ENCODE measurements at regions not wholly inside any gene's neighbourhood (a gene's known extent, or its start where the extent isn't known, plus 50 kb on each side); places are given as distances from the start of the nearest gene placed in this dataset.

GRCh38 chr2:220153118-220153517 is 525.7 kb downstream of the SLC4A3 start:
- H3K4me1 Mint-ChIP-seq, result no peaks in the 10 kb centered on the region

GRCh38 chr2:220154304-220154703 is 526.9 kb downstream of the SLC4A3 start:
- DNase-seq (no peak), ATAC-seq (no peak)
- ChIA-PET POLR2A (no interaction called here), CTCF (no interaction called here)
- Mint-ChIP-seq H3K4me3 (no peak overlapping the region), H3K27ac (no peak overlapping the region), H3K4me1 (no peaks in the 10 kb centered on the region), H3K27me3 (no peaks in the 10 kb centered on the region), H3K36me3 (ENCODE audit: low read depth) (no peaks in the 10 kb centered on the region), H3K9me3 (ENCODE audit: low read depth) (no peaks in the 10 kb centered on the region)
- intact Hi-C loops (cut with DNase I, micrococcal nuclease), result no loop called here

More at GRCh38 chr2:220153118-220153517, 525.7 kb downstream of the SLC4A3 start:
- DNase-seq (no peak), ATAC-seq (no peak)
- Mint-ChIP-seq H3K4me3 (no peak overlapping the region), H3K27ac (no peak overlapping the region), H3K9me3 (ENCODE audit: low read depth) (no peaks in the 10 kb centered on the region), H3K36me3 (ENCODE audit: low read depth) (no peaks in the 10 kb centered on the region), H3K27me3 (no peaks in the 10 kb centered on the region)
- ChIA-PET CTCF (no interaction called here), POLR2A (no interaction called here)
- intact Hi-C loops (cut with DNase I, micrococcal nuclease), result no loop called here

GRCh38 chr2:220157312-220157711 is 529.9 kb downstream of the SLC4A3 start:
- no peaks in the 10 kb centered on the region for H3K9me3 Mint-ChIP-seq (ENCODE audit: low read depth)
- no peak for DNase-seq
- no peaks in the 10 kb centered on the region for H3K4me1 Mint-ChIP-seq
- no peak overlapping the region for H3K4me3 Mint-ChIP-seq
- POLR2A ChIA-PET, result no interaction called here
- CTCF ChIA-PET, result no interaction called here
- intact Hi-C loops (cut with DNase I, micrococcal nuclease), result no loop called here
- H3K27ac Mint-ChIP-seq, result no peak overlapping the region
- no peak for ATAC-seq
- no peaks in the 10 kb centered on the region for H3K27me3 Mint-ChIP-seq
- no peaks in the 10 kb centered on the region for H3K36me3 Mint-ChIP-seq (ENCODE audit: low read depth)

GRCh38 chr2:220159738-220160137 is 532.3 kb downstream of the SLC4A3 start:
- no peak for ATAC-seq
- POLR2A ChIA-PET, result no interaction called here
- no peak for DNase-seq
- Mint-ChIP-seq H3K36me3 (ENCODE audit: low read depth) (no peaks in the 10 kb centered on the region), H3K9me3 (ENCODE audit: low read depth) (no peaks in the 10 kb centered on the region), H3K27ac (no peak overlapping the region), H3K27me3 (no peaks in the 10 kb centered on the region), H3K4me3 (no peak overlapping the region), H3K4me1 (no peaks in the 10 kb centered on the region)
- intact Hi-C loops (cut with DNase I, micrococcal nuclease), result no loop called here
- CTCF ChIA-PET, result no interaction called here

- POLR2A ChIA-PET, result no interaction called here
Observed at GRCh38 chr2:220162320-220162719, 534.9 kb downstream of the SLC4A3 start.

GRCh38 chr2:220163486-220163885 is 536.1 kb downstream of the SLC4A3 start:
- Mint-ChIP-seq H3K4me1 (no peaks in the 10 kb centered on the region), H3K4me3 (no peak overlapping the region), H3K27me3 (no peaks in the 10 kb centered on the region), H3K27ac (no peak overlapping the region), H3K9me3 (ENCODE audit: low read depth) (no peaks in the 10 kb centered on the region), H3K36me3 (ENCODE audit: low read depth) (no peaks in the 10 kb centered on the region)
- DNase-seq, result no peak
- CTCF ChIA-PET, result no interaction called here
- no peak for ATAC-seq
- intact Hi-C loops (cut with DNase I, micrococcal nuclease), result no loop called here
- POLR2A ChIA-PET, result no interaction called here

More at GRCh38 chr2:220162320-220162719, 534.9 kb downstream of the SLC4A3 start:
- no peaks in the 10 kb centered on the region for H3K36me3 Mint-ChIP-seq (ENCODE audit: low read depth)
- CTCF ChIA-PET, result no interaction called here
- DNase-seq (no peak), ATAC-seq (no peak)
- H3K27me3 Mint-ChIP-seq, result no peaks in the 10 kb centered on the region
- H3K9me3 Mint-ChIP-seq (ENCODE audit: low read depth), result no peaks in the 10 kb centered on the region
- intact Hi-C loops (cut with DNase I, micrococcal nuclease), result no loop called here
- H3K27ac Mint-ChIP-seq, result no peak overlapping the region
- H3K4me1 Mint-ChIP-seq, result no peaks in the 10 kb centered on the region
- H3K4me3 Mint-ChIP-seq, result no peak overlapping the region

GRCh38 chr2:220165401-220165800 is 538.0 kb downstream of the SLC4A3 start:
- intact Hi-C loops (cut with DNase I, micrococcal nuclease), result no loop called here
- DNase-seq (no peak), ATAC-seq (no peak)
- H3K36me3 Mint-ChIP-seq (ENCODE audit: low read depth), result no peaks in the 10 kb centered on the region
- POLR2A ChIA-PET, result no interaction called here
- no peaks in the 10 kb centered on the region for H3K9me3 Mint-ChIP-seq (ENCODE audit: low read depth)
- H3K27ac Mint-ChIP-seq, result no peak overlapping the region
- H3K27me3 Mint-ChIP-seq, result no peaks in the 10 kb centered on the region
- H3K4me1 Mint-ChIP-seq, result no peaks in the 10 kb centered on the region
- CTCF ChIA-PET, result no interaction called here
- no peak overlapping the region for H3K4me3 Mint-ChIP-seq

- no peak overlapping the region for H3K27ac Mint-ChIP-seq
- no peaks in the 10 kb centered on the region for H3K27me3 Mint-ChIP-seq
- intact Hi-C loops (cut with DNase I, micrococcal nuclease), result no loop called here
- no peaks in the 10 kb centered on the region for H3K36me3 Mint-ChIP-seq (ENCODE audit: low read depth)
- CTCF ChIA-PET, result no interaction called here
- no peaks in the 10 kb centered on the region for H3K9me3 Mint-ChIP-seq (ENCODE audit: low read depth)
- no peak overlapping the region for H3K4me3 Mint-ChIP-seq
- DNase-seq (no peak), ATAC-seq (no peak)
- POLR2A ChIA-PET, result no interaction called here
- H3K4me1 Mint-ChIP-seq, result no peaks in the 10 kb centered on the region
Observed at GRCh38 chr2:220166616-220167015, 539.2 kb downstream of the SLC4A3 start.

- CTCF ChIA-PET, result interaction anchor here (0.6 kb wide), 1 partner anchor 44 kb away, joined by 3 read pairs; no protein-coding TSS in a partner anchor
- H3K27me3 Mint-ChIP-seq, result no peaks in the 10 kb centered on the region
- no peaks in the 10 kb centered on the region for H3K9me3 Mint-ChIP-seq (ENCODE audit: low read depth)
- H3K36me3 Mint-ChIP-seq (ENCODE audit: low read depth), result no peaks in the 10 kb centered on the region
- no peak for DNase-seq
- no peak for ATAC-seq
- no peak overlapping the region for H3K27ac Mint-ChIP-seq
- intact Hi-C loops (cut with DNase I, micrococcal nuclease), result no loop called here
- POLR2A ChIA-PET, result no interaction called here
- no peaks in the 10 kb centered on the region for H3K4me1 Mint-ChIP-seq
- H3K4me3 Mint-ChIP-seq, result no peak overlapping the region
Observed at GRCh38 chr2:220167956-220168355, 540.5 kb downstream of the SLC4A3 start.

- H3K9me3 Mint-ChIP-seq (ENCODE audit: low read depth), result no peaks in the 10 kb centered on the region
- no peak overlapping the region for H3K27ac Mint-ChIP-seq
- CTCF ChIA-PET, result no interaction called here
- no peaks in the 10 kb centered on the region for H3K27me3 Mint-ChIP-seq
- DNase-seq (no peak), ATAC-seq (no peak)
- POLR2A ChIA-PET, result no interaction called here
- no peaks in the 10 kb centered on the region for H3K36me3 Mint-ChIP-seq (ENCODE audit: low read depth)
- no peaks in the 10 kb centered on the region for H3K4me1 Mint-ChIP-seq
- no peak overlapping the region for H3K4me3 Mint-ChIP-seq
- intact Hi-C loops (cut with DNase I, micrococcal nuclease), result no loop called here
Observed at GRCh38 chr2:220168891-220169546, 541.6 kb downstream of the SLC4A3 start.

GRCh38 chr2:220174826-220175225 is 547.4 kb downstream of the SLC4A3 start:
- POLR2A ChIA-PET, result no interaction called here
- DNase-seq (no peak), ATAC-seq (no peak)
- Mint-ChIP-seq H3K27me3 (no peaks in the 10 kb centered on the region), H3K36me3 (ENCODE audit: low read depth) (no peaks in the 10 kb centered on the region), H3K27ac (no peak overlapping the region), H3K9me3 (ENCODE audit: low read depth) (no peaks in the 10 kb centered on the region), H3K4me3 (no peak overlapping the region), H3K4me1 (no peaks in the 10 kb centered on the region)
- intact Hi-C loops (cut with DNase I, micrococcal nuclease), result no loop called here
- CTCF ChIA-PET, result no interaction called here

- Mint-ChIP-seq H3K4me3 (no peak overlapping the region), H3K36me3 (ENCODE audit: low read depth) (no peaks in the 10 kb centered on the region), H3K9me3 (ENCODE audit: low read depth) (no peaks in the 10 kb centered on the region), H3K27me3 (no peaks in the 10 kb centered on the region), H3K27ac (no peak overlapping the region), H3K4me1 (no peaks in the 10 kb centered on the region)
- ATAC-seq (no peak), DNase-seq (no peak)
- intact Hi-C loops (cut with DNase I, micrococcal nuclease), result no loop called here
- ChIA-PET CTCF (no interaction called here), POLR2A (no interaction called here)
Observed at GRCh38 chr2:220175967-220176366, 548.5 kb downstream of the SLC4A3 start.
